H1 (cell line): ENCODE measurements at regions not wholly inside any gene's neighbourhood (a gene's known extent, or its start where the extent isn't known, plus 50 kb on each side); places are given as distances from the start of the nearest gene placed in this dataset.

Source experiments
- EP300 ChIP-seq, 2 experiments: IDR thresholded peaks; 1 replicate in 1 of 2; 2 replicates in 1 of 2; pipeline ENCODE4 v1.6.1; 2011 to 2012; ENCODE audit warnings: low read depth in 2 of 2, low read length in 2 of 2, mild to moderate bottlenecking in 2 of 2, borderline replicate concordance in 1 of 2, inconsistent platforms in 1 of 2, moderate library complexity in 1 of 2
- RAD21 ChIP-seq, 2 experiments: IDR thresholded peaks in 1 of 2; conservative IDR thresholded peaks in 1 of 2; 2 replicates each; pipeline ENCODE4 v1.6.1; 2011; ENCODE audit warnings: low read depth in 2 of 2, low read length in 2 of 2, improper control_type of control experiment in 1 of 2, inconsistent platforms in 1 of 2, mild to moderate bottlenecking in 1 of 2, moderate library complexity in 1 of 2
- TF ChIP-seq, protein P1 (sequence below), 3 experiments: IDR thresholded peaks; 1 replicate in 2 of 3; 2 replicates in 1 of 3; pipeline versions ENCODE4 v1.5.1 to v1.6.1; 2011; ENCODE audit warnings: low read length in 3 of 3, mild to moderate bottlenecking in 3 of 3, inconsistent platforms in 2 of 3, low read depth in 1 of 3, moderate library complexity in 1 of 3; ENCODE audit not compliant: insufficient read depth in 1 of 3; ENCODE audit errors: control extremely low read depth in 1 of 3

DNA sequence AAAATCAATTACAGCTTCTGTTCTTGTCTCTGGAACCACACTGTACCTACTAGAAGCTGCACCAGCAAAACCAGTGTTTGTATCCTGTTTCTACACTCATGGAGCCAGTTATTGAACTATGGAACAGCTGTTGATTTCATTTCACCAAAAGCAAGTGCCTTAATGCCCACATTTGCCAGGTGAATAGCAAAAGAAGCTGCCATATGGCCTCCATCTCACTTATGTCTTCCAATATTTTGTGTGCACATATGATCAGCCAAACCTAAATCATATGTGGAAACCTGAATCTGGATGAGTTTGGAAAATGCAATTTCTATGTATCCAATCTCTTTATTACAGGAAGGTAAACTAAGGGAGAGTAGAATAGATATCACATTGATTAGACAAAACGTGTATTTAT, 415.8 kb upstream of the GRID2 start:
- TF ChIP-seq RAD21 (IDR thresholded peaks at IDR 0.05 in 1 of 2, conservative IDR thresholded peaks at IDR 0.05 in 1 of 2; ENCODE audit: low read depth in 2 of 2, low read length in 2 of 2): no peak
- TF ChIP-seq, protein P1, sequence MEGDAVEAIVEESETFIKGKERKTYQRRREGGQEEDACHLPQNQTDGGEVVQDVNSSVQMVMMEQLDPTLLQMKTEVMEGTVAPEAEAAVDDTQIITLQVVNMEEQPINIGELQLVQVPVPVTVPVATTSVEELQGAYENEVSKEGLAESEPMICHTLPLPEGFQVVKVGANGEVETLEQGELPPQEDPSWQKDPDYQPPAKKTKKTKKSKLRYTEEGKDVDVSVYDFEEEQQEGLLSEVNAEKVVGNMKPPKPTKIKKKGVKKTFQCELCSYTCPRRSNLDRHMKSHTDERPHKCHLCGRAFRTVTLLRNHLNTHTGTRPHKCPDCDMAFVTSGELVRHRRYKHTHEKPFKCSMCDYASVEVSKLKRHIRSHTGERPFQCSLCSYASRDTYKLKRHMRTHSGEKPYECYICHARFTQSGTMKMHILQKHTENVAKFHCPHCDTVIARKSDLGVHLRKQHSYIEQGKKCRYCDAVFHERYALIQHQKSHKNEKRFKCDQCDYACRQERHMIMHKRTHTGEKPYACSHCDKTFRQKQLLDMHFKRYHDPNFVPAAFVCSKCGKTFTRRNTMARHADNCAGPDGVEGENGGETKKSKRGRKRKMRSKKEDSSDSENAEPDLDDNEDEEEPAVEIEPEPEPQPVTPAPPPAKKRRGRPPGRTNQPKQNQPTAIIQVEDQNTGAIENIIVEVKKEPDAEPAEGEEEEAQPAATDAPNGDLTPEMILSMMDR (IDR thresholded peaks at IDR 0.05; ENCODE audit: control extremely low read depth in 1 of 3, insufficient read depth in 1 of 3, low read depth in 1 of 3, low read length in 3 of 3): no peak
- TF ChIP-seq EP300 (IDR thresholded peaks at IDR 0.05; ENCODE audit: borderline replicate concordance in 1 of 2, low read depth in 2 of 2, low read length in 2 of 2): no peak
